Upper lobe of right lung (tissue), 1 donor: ENCODE measurements at regions not wholly inside any gene's neighbourhood (a gene's known extent, or its start where the extent isn't known, plus 50 kb on each side); places are given as distances from the start of the nearest gene placed in this dataset.

Source experiments
- ATAC-seq: fragments of 200-7000 bp; cut with Tn5 transposase; one replicate; pipeline ENCODE4 v1.9.1; 2020; ENCODE audit warnings: mild to moderate bottlenecking, moderate library complexity
- DNase-seq: peaks from one replicate; pipeline ENCODE4 v3.0.0-alpha.2; 2020
- H3K27ac ChIP-seq: fragments of 200-600 bp; one replicate; pipeline ENCODE4 v1.8.0; 2022
- H3K27me3 ChIP-seq: fragments of 200-600 bp; one replicate; pipeline ENCODE4 v1.8.0; 2022; ENCODE audit warnings: mild to moderate bottlenecking
- H3K36me3 ChIP-seq: fragments of 200-600 bp; one replicate; pipeline ENCODE4 v1.8.0; 2022
- H3K4me1 ChIP-seq: fragments of 200-600 bp; one replicate; pipeline ENCODE4 v1.8.0; 2022
- H3K4me3 ChIP-seq: fragments of 200-600 bp; one replicate; pipeline ENCODE4 v1.8.0; 2022; ENCODE audit warnings: mild to moderate bottlenecking
- H3K9me3 ChIP-seq: fragments of 200-600 bp; one replicate; pipeline ENCODE4 v1.8.0; 2022
- intact Hi-C: fragments of 100-400 bp; cut with DNase I; formaldehyde crosslinking; loops from one replicate; pipeline ENCODE4 v1.11.0; 2022
- TF ChIP-seq, protein P1 (sequence below): fragments of 200-600 bp; IDR thresholded peaks from one replicate; pipeline ENCODE4 v1.8.0; 2022; ENCODE audit warnings: antibody characterized with exemption
- donor health status: DM: no; HTN: yes; CAD: no; lungs with severe emphysema.

DNA sequence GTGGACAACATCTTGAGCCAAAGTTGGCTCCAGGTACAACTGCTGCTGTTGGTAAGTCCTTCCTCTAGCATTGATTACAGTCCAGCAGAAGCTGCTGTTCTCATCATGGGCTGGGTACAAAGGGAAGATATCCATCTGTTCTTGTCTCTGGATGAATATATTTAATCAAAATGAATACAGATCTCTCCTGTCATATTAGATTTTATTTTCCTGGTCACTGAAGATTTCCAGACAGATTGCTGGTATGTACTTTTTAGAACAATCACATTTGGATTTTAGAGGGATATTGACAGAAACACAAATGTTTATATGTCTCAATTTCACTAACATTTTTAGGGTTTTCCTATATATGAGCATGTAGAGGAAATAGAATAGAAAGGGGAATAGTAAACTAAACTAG, 155.4 kb upstream of the FHL2 start:
- Histone ChIP-seq H3K27me3 (no peaks in the 10 kb centered on the region), H3K36me3 (no peaks in the 10 kb centered on the region), H3K4me3 (no peak overlapping the region), H3K9me3 (no peaks in the 10 kb centered on the region), H3K4me1 (peaks cover 5% of the 10 kb centered on the region), H3K27ac (no peak overlapping the region)
- ATAC-seq, result no peak
- intact Hi-C loops, result no loop called here
- TF ChIP-seq, protein P1, sequence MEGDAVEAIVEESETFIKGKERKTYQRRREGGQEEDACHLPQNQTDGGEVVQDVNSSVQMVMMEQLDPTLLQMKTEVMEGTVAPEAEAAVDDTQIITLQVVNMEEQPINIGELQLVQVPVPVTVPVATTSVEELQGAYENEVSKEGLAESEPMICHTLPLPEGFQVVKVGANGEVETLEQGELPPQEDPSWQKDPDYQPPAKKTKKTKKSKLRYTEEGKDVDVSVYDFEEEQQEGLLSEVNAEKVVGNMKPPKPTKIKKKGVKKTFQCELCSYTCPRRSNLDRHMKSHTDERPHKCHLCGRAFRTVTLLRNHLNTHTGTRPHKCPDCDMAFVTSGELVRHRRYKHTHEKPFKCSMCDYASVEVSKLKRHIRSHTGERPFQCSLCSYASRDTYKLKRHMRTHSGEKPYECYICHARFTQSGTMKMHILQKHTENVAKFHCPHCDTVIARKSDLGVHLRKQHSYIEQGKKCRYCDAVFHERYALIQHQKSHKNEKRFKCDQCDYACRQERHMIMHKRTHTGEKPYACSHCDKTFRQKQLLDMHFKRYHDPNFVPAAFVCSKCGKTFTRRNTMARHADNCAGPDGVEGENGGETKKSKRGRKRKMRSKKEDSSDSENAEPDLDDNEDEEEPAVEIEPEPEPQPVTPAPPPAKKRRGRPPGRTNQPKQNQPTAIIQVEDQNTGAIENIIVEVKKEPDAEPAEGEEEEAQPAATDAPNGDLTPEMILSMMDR, result no peak
- DNase-seq, result no peak

DNA sequence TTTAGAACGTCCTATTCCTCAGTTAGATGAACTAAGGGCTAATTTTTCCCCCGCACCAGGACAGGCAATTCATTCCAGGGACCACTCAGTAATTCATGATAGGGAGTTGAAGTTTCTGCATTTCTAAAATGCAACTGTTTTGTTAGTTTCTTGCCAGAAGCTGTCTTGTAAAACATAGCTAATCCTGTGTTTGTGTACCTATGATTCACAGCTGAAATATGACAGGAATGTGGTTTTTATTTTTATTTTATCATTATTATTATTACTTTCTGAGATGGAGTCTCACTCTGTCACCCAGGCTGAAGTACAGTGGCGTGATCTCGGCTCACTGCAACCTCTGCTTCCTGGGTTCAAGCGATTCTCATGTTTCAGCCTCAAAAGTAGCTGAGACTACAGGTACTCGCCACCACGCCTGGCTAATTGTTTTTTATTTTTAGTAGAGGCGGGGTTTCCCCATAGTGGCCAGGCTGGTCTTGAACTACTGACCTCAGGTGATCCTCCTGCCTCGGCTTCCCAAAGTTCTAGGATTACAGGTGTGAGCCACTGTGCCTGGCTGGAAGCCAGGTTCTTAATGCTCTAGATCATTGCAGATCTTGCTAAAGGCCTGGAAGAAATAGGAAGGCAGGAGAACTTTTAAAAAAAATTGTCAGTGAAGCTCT, 154.8 kb upstream of the FHL2 start:
- TF ChIP-seq, protein P1, result no peak
- DNase-seq, result no peak
- no peaks in the 10 kb centered on the region for H3K27me3 ChIP-seq
- H3K36me3 ChIP-seq, result no peaks in the 10 kb centered on the region
- no peak overlapping the region for H3K4me3 ChIP-seq
- no peaks in the 10 kb centered on the region for H3K9me3 ChIP-seq
- intact Hi-C loops, result no loop called here
- H3K4me1 ChIP-seq, result peaks cover 5% of the 10 kb centered on the region
- no peak for ATAC-seq
- no peak overlapping the region for H3K27ac ChIP-seq

DNA sequence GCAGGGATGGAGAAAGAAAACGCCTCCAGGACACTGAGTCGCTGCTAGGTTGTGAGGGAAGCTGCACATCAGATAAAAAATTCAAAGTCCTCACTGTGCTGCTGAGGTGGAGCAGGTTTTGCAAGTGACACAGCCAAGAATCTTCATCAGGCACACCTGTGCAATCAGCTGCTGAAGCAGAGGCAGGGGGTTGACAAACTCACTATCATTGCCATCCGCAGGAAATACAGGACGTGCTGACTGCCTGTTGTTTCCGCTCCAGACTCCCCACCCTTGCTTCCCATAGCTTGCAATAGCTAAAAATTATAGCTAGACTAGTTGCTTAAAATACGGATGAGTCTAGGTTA, 147.8 kb upstream of the FHL2 start:
- intact Hi-C loops, result no loop called here
- Histone ChIP-seq H3K4me1 (no peaks in the 10 kb centered on the region), H3K27ac (no peak overlapping the region), H3K27me3 (peaks cover 7% of the 10 kb centered on the region), H3K36me3 (no peaks in the 10 kb centered on the region), H3K4me3 (no peak overlapping the region), H3K9me3 (no peaks in the 10 kb centered on the region)
- DNase-seq (no peak), ATAC-seq (no peak)
- TF ChIP-seq, protein P1, result no peak

DNA sequence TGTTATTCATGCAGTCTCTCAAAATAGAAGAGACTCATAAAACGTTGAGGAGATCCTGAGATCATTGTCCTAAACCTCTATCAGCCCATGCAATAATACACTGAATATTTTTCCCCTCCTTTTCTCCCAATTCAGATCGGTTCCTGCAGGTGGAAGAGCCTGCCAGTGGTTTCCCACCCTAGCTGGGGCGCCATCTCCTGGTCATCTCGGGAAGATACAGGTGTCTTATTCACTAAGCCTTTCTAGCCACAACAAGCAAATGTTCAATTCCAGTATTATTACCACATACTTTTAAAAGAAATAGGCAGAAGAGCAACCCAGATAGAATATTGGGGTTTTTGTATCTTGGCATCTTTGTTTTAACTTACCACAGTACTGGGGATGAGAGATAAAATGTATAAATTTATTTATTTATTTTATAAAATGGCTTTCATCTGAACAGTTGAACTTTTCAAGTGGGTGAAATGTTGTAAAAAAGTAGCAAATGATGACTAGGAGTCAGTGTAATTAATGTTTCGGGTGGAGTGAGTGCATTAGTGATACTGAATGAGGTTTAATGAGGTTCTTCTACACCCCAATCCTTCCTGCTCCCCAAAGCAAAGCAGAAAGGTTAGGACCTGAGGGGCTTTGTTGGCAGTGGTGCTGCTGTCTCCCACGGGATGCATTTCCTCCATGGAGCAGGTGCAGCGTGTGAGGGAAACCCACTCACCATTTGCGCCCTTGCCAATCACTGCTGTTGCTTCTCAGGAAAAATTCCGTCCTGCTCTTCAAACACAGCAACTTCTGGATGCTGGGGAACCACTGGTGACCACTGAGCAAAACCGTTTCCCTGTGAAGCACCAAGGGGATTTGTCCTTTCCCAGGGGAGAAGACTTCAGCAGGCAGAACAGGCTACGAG, 147.1 kb upstream of the FHL2 start:
- no peak for DNase-seq
- TF ChIP-seq, protein P1, result peak; percentile 80
- Histone ChIP-seq H3K4me1 (no peaks in the 10 kb centered on the region), H3K36me3 (no peaks in the 10 kb centered on the region), H3K27me3 (peaks cover 7% of the 10 kb centered on the region), H3K4me3 (no peak overlapping the region), H3K9me3 (no peaks in the 10 kb centered on the region), H3K27ac (no peak overlapping the region)
- intact Hi-C loops, result no loop called here
- peak; percentile 82 for ATAC-seq

DNA sequence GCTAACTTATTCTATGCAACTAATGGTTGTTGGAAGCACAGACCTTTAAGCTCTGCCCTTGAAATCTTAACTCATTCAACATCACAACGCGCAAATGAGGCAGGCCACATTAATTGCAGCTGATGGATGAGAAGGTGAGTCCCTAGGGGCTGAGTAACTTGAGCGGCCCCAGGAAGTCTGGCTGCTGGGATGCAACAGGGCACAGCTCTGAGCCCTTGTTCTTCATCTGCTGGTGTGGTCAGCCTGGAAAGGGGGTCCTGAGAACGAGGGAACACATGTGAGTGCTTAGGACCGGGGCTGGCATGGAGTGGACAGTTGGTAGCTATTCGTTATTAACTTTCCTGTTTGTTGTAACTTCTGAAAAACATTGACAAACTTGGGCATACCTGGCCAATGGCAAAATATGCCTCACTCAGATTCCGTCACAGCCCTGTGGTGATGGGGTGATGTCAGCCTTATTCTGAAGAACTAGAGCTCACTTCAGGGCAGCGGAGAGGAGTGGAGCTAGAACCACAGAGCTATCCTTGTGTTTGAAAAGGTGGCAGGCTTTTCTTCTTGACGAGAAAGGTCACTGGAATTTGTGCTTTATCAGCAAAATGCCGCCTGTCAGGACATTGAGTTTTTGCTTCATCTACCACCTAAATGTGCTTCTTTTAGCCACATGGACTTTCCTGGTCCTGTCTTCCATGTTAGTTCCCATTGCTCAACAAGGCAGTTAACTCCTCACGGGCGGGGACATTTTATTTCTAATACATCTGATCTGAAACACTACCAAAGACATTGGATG, 145.9 kb upstream of the FHL2 start:
- DNase-seq (no peak), ATAC-seq (no peak)
- intact Hi-C loops, result no loop called here
- no peak overlapping the region for H3K4me3 ChIP-seq
- no peak overlapping the region for H3K27ac ChIP-seq
- TF ChIP-seq, protein P1, result no peak
- no peaks in the 10 kb centered on the region for H3K9me3 ChIP-seq
- no peaks in the 10 kb centered on the region for H3K4me1 ChIP-seq
- H3K27me3 ChIP-seq, result peaks cover 7% of the 10 kb centered on the region
- no peaks in the 10 kb centered on the region for H3K36me3 ChIP-seq
